Peyer's patch (tissue), 4 donors: ENCODE measurements at regions not wholly inside any gene's neighbourhood (a gene's known extent, or its start where the extent isn't known, plus 50 kb on each side); places are given as distances from the start of the nearest gene placed in this dataset.

Experiments used
- CTCF ChIP-seq, 6 experiments: fragments of 450-650 bp in 4 of 6; fragments of 200-600 bp in 2 of 6; sonication (generic) in 1 of 6; IDR thresholded peaks; one replicate each; pipeline ENCODE4 v1.5.1; 2017 to 2019; ENCODE audit warnings: antibody characterized with exemption in 6 of 6, mild to moderate bottlenecking in 3 of 6, moderate library complexity in 1 of 6
- POLR2A ChIP-seq, 2 donors: fragments of 450-650 bp; IDR thresholded peaks; one replicate each; pipeline ENCODE4 v1.5.1; 2017; ENCODE audit warnings: antibody characterized with exemption in 2 of 2, mild to moderate bottlenecking in 2 of 2, moderate library complexity in 2 of 2

- TF ChIP-seq POLR2A (IDR thresholded peaks at IDR 0.05) = no peak
- TF ChIP-seq CTCF (IDR thresholded peaks at IDR 0.05) = no peak
Measured at GRCh38 chr12:63212316-63212715, 61.3 kb upstream of the AVPR1A start.
